GM12878 (cell line): ENCODE measurements at regions not wholly inside any gene's neighbourhood (a gene's known extent, or its start where the extent isn't known, plus 50 kb on each side); places are given as distances from the start of the nearest gene placed in this dataset.

Experiments used
- ATAC-seq: fragments of 200-7000 bp; cut with Tn5 transposase; 3 replicates; pipeline ENCODE4 v1.9.1; 2020; ENCODE audit warnings: mild to moderate bottlenecking, moderate library complexity
- BruUV-seq: library from RNA; stranded (reverse); fragments of 400-500 nt; replicated peaks from 2 replicates; lab custom pipeline; 2021; lab: Mats Ljungman, UMichigan
- CTCF ChIA-PET: fragments of 300-600 bp; sonication (Branson Sonifier 250); formaldehyde crosslinking; extraction: SDS; loops from one replicate; lab custom pipeline; 2021; ENCODE audit warnings: inconsistent platforms; lab: Yijun Ruan, JAX
- POLR2A ChIA-PET: fragments of 350-600 bp; formaldehyde crosslinking; extraction: SDS; loops from one replicate; lab custom pipeline; 2021; ENCODE audit warnings: inconsistent platforms; lab: Charles Lee
- RAD21 ChIA-PET: fragments of 300-600 bp; sonication (Branson Sonifier 250); formaldehyde crosslinking; loops from one replicate; lab custom pipeline; 2023; ENCODE audit warnings: antibody characterized with exemption; ENCODE audit not compliant: unreplicated experiment; lab: Charles Lee
- SMC1A ChIA-PET: fragments of 300-600 bp; sonication (Branson Sonifier 250); formaldehyde crosslinking; loops from one replicate; lab custom pipeline; 2023; ENCODE audit not compliant: unreplicated experiment, uncharacterized antibody; lab: Charles Lee
- DNase-seq: peaks from one replicate; pipeline ENCODE4 v3.0.0-alpha.2; 2011; ENCODE audit warnings: low read depth, low spot score
- FAIRE-seq: peaks from 3 replicates; lab custom pipeline; 2011; peaks lifted over from hg19 to GRCh38; lab: Jason Lieb, UNC
- H2AFZ ChIP-seq: 2 replicates; pipeline ENCODE4 v1.6.0; 2011; ENCODE audit warnings: low read depth, low read length, control low read depth; ENCODE audit not compliant: control insufficient read depth
- H3K27ac ChIP-seq: 2 replicates; pipeline ENCODE4 v1.5.1; 2011; ENCODE audit warnings: control low read depth; ENCODE audit not compliant: control insufficient read depth, insufficient read depth
- H3K27me3 ChIP-seq, 2 experiments: replicated peaks in 1 of 2; 2 replicates each; pipeline versions ENCODE4 v1.6.0 to v1.6.1; 2011; ENCODE audit warnings: low read length in 1 of 2; ENCODE audit not compliant: control insufficient read depth in 2 of 2, insufficient read depth in 2 of 2
- H3K36me3 ChIP-seq, 2 experiments: 2 replicates each; pipeline ENCODE4 v1.5.1; 2011; ENCODE audit warnings: low read length in 1 of 2; ENCODE audit not compliant: control insufficient read depth in 2 of 2, insufficient read depth in 2 of 2
- H3K4me1 ChIP-seq: 2 replicates; pipeline ENCODE4 v1.6.1; 2011; ENCODE audit warnings: mild to moderate bottlenecking, low read length, moderate library complexity, mixed read lengths; ENCODE audit not compliant: control insufficient read depth, insufficient read depth
- H3K4me2 ChIP-seq: 2 replicates; pipeline ENCODE4 v1.6.0; 2011; ENCODE audit warnings: control low read depth; ENCODE audit not compliant: control insufficient read depth, insufficient read depth
- H3K4me3 ChIP-seq: fragments of 200-600 bp; sonication (generic); 2 replicates; pipeline ENCODE4 v1.5.1; 2016
- H3K79me2 ChIP-seq: 2 replicates; pipeline ENCODE4 v1.6.0; 2011; ENCODE audit warnings: low read length; ENCODE audit not compliant: control insufficient read depth, insufficient read depth
- H3K9ac ChIP-seq: 2 replicates; pipeline ENCODE4 v1.8.0; 2011; ENCODE audit warnings: low read length, control low read depth, mixed read lengths; ENCODE audit not compliant: control insufficient read depth, insufficient read depth
- H3K9me3 ChIP-seq: replicated peaks from 3 replicates; pipeline ENCODE4 v1.5.1; 2011; ENCODE audit warnings: mild to moderate bottlenecking, low read length; ENCODE audit not compliant: control insufficient read depth, insufficient read depth
- H4K20me1 ChIP-seq: 2 replicates; pipeline ENCODE4 v1.6.0; 2011; ENCODE audit not compliant: control insufficient read depth, insufficient read depth
- ATF2 ChIP-seq: IDR thresholded peaks from 2 replicates; pipeline ENCODE4 v1.6.1; 2012; ENCODE audit warnings: low read length, inconsistent platforms
- E4F1 ChIP-seq: fragments of 450-650 bp; IDR thresholded peaks from 2 replicates; pipeline ENCODE4 v1.6.1; 2018; ENCODE audit warnings: borderline replicate concordance, mild to moderate bottlenecking; ENCODE audit not compliant: partially characterized antibody
- GABPA ChIP-seq: IDR thresholded peaks from 2 replicates; pipeline ENCODE4 v1.6.1; 2014; ENCODE audit warnings: antibody characterized with exemption, low read depth, mild to moderate bottlenecking, inconsistent platforms
- NR2C2 ChIP-seq: IDR thresholded peaks from 2 replicates; pipeline ENCODE4 v1.6.1; 2011; ENCODE audit warnings: borderline replicate concordance, low read depth; ENCODE audit not compliant: control insufficient read depth, insufficient read length
- ZNF207 ChIP-seq: fragments of 450-650 bp; IDR thresholded peaks from 2 replicates; pipeline ENCODE4 v1.6.1; 2014; ENCODE audit warnings: antibody characterized with exemption, mild to moderate bottlenecking, borderline replicate concordance
- ZNF622 ChIP-seq: fragments of 450-650 bp; IDR thresholded peaks from 2 replicates; pipeline ENCODE4 v1.6.1; 2017; ENCODE audit warnings: mild to moderate bottlenecking, inconsistent platforms
- WGBS: methylation state at CpG from one replicate; pipeline ENCODE4 v1.1.6; 2016; ENCODE audit warnings: low lambda C conversion rate; ENCODE audit not compliant: insufficient replicate concordance, insufficient coverage; ENCODE audit errors: missing lambda C conversion rate; 5-methylcytosine and 5-hydroxymethylcytosine counted together
- in situ Hi-C: fragments of 300-500 bp; cut with MboI; formaldehyde crosslinking; loops from 9 replicates; pipeline ENCODE4 v1.14.3; 2018; ENCODE audit warnings: mixed read lengths
- intact Hi-C: fragments of 100-400 bp; cut with micrococcal nuclease; formaldehyde crosslinking; loops from one replicate; pipeline ENCODE4 v1.14.2; 2022; ENCODE audit not compliant: unreplicated experiment
- TF ChIP-seq, protein P1 (sequence below): fragments of 450-650 bp; IDR thresholded peaks from 2 replicates; pipeline ENCODE4 v1.6.1; 2017; ENCODE audit warnings: mild to moderate bottlenecking, moderate library complexity

GRCh38 chr13:97057176-97057575 lies 62.9 kb upstream of the OXGR1 start:
- no peak for FAIRE-seq
- Histone ChIP-seq H3K36me3 (no peaks in the 10 kb centered on the region), H3K4me2 (no peak overlapping the region), H3K9ac (no peak overlapping the region), H3K9me3 (no peaks in the 10 kb centered on the region), H3K27me3 (no peaks in the 10 kb centered on the region), H3K27ac (no peak overlapping the region), H3K4me1 (no peaks in the 10 kb centered on the region), H3K79me2 (no peaks in the 10 kb centered on the region), H4K20me1 (no peaks in the 10 kb centered on the region), H2AFZ (no peak overlapping the region), H3K4me3 (no peak overlapping the region)
- POLR2A ChIA-PET, result no interaction called here
- in situ Hi-C loops (no loop called here), intact Hi-C loops (no loop called here)
- RAD21 ChIA-PET, result no interaction called here
- TF ChIP-seq ZNF207 (no peak), GABPA (no peak), E4F1 (no peak), NR2C2 (no peak), ATF2 (no peak), ZNF622 (no peak)
- TF ChIP-seq, protein P1, sequence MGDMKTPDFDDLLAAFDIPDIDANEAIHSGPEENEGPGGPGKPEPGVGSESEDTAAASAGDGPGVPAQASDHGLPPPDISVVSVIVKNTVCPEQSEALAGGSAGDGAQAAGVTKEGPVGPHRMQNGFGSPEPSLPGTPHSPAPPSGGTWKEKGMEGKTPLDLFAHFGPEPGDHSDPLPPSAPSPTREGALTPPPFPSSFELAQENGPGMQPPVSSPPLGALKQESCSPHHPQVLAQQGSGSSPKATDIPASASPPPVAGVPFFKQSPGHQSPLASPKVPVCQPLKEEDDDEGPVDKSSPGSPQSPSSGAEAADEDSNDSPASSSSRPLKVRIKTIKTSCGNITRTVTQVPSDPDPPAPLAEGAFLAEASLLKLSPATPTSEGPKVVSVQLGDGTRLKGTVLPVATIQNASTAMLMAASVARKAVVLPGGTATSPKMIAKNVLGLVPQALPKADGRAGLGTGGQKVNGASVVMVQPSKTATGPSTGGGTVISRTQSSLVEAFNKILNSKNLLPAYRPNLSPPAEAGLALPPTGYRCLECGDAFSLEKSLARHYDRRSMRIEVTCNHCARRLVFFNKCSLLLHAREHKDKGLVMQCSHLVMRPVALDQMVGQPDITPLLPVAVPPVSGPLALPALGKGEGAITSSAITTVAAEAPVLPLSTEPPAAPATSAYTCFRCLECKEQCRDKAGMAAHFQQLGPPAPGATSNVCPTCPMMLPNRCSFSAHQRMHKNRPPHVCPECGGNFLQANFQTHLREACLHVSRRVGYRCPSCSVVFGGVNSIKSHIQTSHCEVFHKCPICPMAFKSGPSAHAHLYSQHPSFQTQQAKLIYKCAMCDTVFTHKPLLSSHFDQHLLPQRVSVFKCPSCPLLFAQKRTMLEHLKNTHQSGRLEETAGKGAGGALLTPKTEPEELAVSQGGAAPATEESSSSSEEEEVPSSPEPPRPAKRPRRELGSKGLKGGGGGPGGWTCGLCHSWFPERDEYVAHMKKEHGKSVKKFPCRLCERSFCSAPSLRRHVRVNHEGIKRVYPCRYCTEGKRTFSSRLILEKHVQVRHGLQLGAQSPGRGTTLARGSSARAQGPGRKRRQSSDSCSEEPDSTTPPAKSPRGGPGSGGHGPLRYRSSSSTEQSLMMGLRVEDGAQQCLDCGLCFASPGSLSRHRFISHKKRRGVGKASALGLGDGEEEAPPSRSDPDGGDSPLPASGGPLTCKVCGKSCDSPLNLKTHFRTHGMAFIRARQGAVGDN, result no peak
- DNase-seq, result no peak
- no peak for ATAC-seq
- 0% methylated on average over 2 of the region's 2 CpGs for WGBS
- CTCF ChIA-PET, result no interaction called here
- no TSS peak for BruUV-seq
- SMC1A ChIA-PET, result no interaction called here
